DMS53 treated with DMSO at 0.1 percent for 48 hours (cell line): ENCODE measurements at regions not wholly inside any gene's neighbourhood (a gene's known extent, or its start where the extent isn't known, plus 50 kb on each side); places are given as distances from the start of the nearest gene placed in this dataset.

Experiments used
- DNase-seq: peaks from one replicate; lab custom pipeline; 2025; ENCODE audit not compliant: unreplicated experiment; lab: John Stamatoyannopoulos, UW

GRCh38 chr6:126803769-126804168 lies 314.7 kb upstream of the RSPO3 start:
- DNase-seq, result no peak

GRCh38 chr6:126804332-126805064 lies 314.0 kb upstream of the RSPO3 start:
- DNase-seq, result peak; percentile 32

GRCh38 chr6:126805861-126806260 lies 312.6 kb upstream of the RSPO3 start:
- no peak for DNase-seq

GRCh38 chr6:126807876-126808275 lies 310.6 kb upstream of the RSPO3 start:
- DNase-seq, result no peak

GRCh38 chr6:126811321-126811720 lies 307.1 kb upstream of the RSPO3 start:
- DNase-seq, result no peak

GRCh38 chr6:126812010-126812409 lies 306.5 kb upstream of the RSPO3 start:
- DNase-seq, result no peak

- DNase-seq, result no peak
Observed at GRCh38 chr6:126812651-126813050, 305.8 kb upstream of the RSPO3 start.

GRCh38 chr6:126820634-126821033 lies 297.8 kb upstream of the RSPO3 start:
- DNase-seq, result no peak

- DNase-seq, result no peak
Observed at GRCh38 chr6:126821706-126822105, 296.8 kb upstream of the RSPO3 start.

- no peak for DNase-seq
Observed at GRCh38 chr6:126824226-126824625, 294.2 kb upstream of the RSPO3 start.

GRCh38 chr6:126824815-126825214 lies 293.7 kb upstream of the RSPO3 start:
- no peak for DNase-seq

- DNase-seq, result no peak
Observed at GRCh38 chr6:126826166-126826714, 292.2 kb upstream of the RSPO3 start.

GRCh38 chr6:126831461-126831860 lies 287.0 kb upstream of the RSPO3 start:
- no peak for DNase-seq

GRCh38 chr6:126842769-126843168 lies 275.7 kb upstream of the RSPO3 start:
- DNase-seq, result no peak

GRCh38 chr6:126848119-126848518 lies 270.4 kb upstream of the RSPO3 start:
- no peak for DNase-seq

- DNase-seq, result no peak
Observed at GRCh38 chr6:126867641-126868040, 250.8 kb upstream of the RSPO3 start.

GRCh38 chr6:126873351-126873750 lies 245.1 kb upstream of the RSPO3 start:
- DNase-seq, result no peak

GRCh38 chr6:126873791-126874190 lies 244.7 kb upstream of the RSPO3 start:
- no peak for DNase-seq

- no peak for DNase-seq
Observed at GRCh38 chr6:126876446-126876845, 242.0 kb upstream of the RSPO3 start.

GRCh38 chr6:126880964-126881363 lies 237.5 kb upstream of the RSPO3 start:
- DNase-seq, result no peak

GRCh38 chr6:126886106-126886505 lies 232.4 kb upstream of the RSPO3 start:
- no peak for DNase-seq

- DNase-seq, result no peak
Observed at GRCh38 chr6:126888727-126889725, 229.4 kb upstream of the RSPO3 start.
